Spleen (tissue), 11 donors: ENCODE measurements at regions not wholly inside any gene's neighbourhood (a gene's known extent, or its start where the extent isn't known, plus 50 kb on each side); places are given as distances from the start of the nearest gene placed in this dataset.

Source experiments
- DNase-seq: peaks from one replicate; pipeline ENCODE4 v3.0.0-alpha.2; 2020
- H3K27ac ChIP-seq, 8 donors: fragments of 200-600 bp; sonication (generic) in 7 of 8; 1 replicate in 4 of 8; 2 replicates in 4 of 8; pipeline versions ENCODE4 v1.5.0 to v1.8.0; 2016 to 2021; ENCODE audit warnings: inconsistent platforms in 4 of 8, mild to moderate bottlenecking in 4 of 8, moderate library complexity in 1 of 8
- H3K27me3 ChIP-seq, 7 donors: fragments of 200-600 bp; sonication (generic) in 6 of 7; replicated peaks in 1 of 7; 1 replicate in 4 of 7; 2 replicates in 3 of 7; pipeline versions ENCODE4 v1.5.0 to v1.8.0; 2016 to 2021; ENCODE audit warnings: inconsistent platforms in 3 of 7, mild to moderate bottlenecking in 1 of 7
- H3K36me3 ChIP-seq, 6 donors: fragments of 200-600 bp; sonication (generic) in 5 of 6; 1 replicate in 4 of 6; 2 replicates in 2 of 6; pipeline versions ENCODE4 v1.5.0 to v1.8.0; 2016 to 2021; ENCODE audit warnings: inconsistent platforms in 2 of 6
- H3K4me1 ChIP-seq, 6 donors: fragments of 200-600 bp; sonication (generic) in 5 of 6; 1 replicate in 3 of 6; 2 replicates in 3 of 6; pipeline versions ENCODE4 v1.5.0 to v1.8.0; 2016 to 2021; ENCODE audit warnings: inconsistent platforms in 3 of 6
- H3K4me3 ChIP-seq, 8 donors: fragments of 200-600 bp; sonication (generic) in 7 of 8; 1 replicate in 4 of 8; 2 replicates in 4 of 8; pipeline versions ENCODE4 v1.5.0 to v1.8.0; 2016 to 2021; ENCODE audit warnings: inconsistent platforms in 4 of 8, mild to moderate bottlenecking in 4 of 8, moderate library complexity in 2 of 8
- H3K9me3 ChIP-seq, 8 donors: fragments of 200-600 bp; sonication (generic) in 7 of 8; 1 replicate in 4 of 8; 2 replicates in 4 of 8; pipeline versions ENCODE4 v1.5.0 to v1.8.0; 2016 to 2021; ENCODE audit warnings: inconsistent platforms in 4 of 8
- CTCF ChIP-seq, 11 experiments: fragments of 200-600 bp in 7 of 11; fragments of 450-650 bp in 4 of 11; sonication (generic) in 4 of 11; IDR thresholded peaks in 8 of 11; conservative IDR thresholded peaks in 3 of 11; 1 replicate in 7 of 11; 2 replicates in 4 of 11; pipeline versions ENCODE4 v1.4.0 to v1.8.0; 2016 to 2021; ENCODE audit warnings: antibody characterized with exemption in 11 of 11, inconsistent platforms in 4 of 11, mild to moderate bottlenecking in 1 of 11
- POLR2A ChIP-seq, 3 donors: fragments of 450-650 bp; IDR thresholded peaks; one replicate each; pipeline ENCODE4 v1.5.1; 2017; ENCODE audit warnings: antibody characterized with exemption in 3 of 3, mild to moderate bottlenecking in 1 of 3
- POLR2AphosphoS5 ChIP-seq, 3 donors: sonication (generic); formaldehyde crosslinking; IDR thresholded peaks; one replicate each; pipeline ENCODE4 v1.5.1; 2017; ENCODE audit warnings: antibody characterized with exemption in 3 of 3
- WGBS, 5 donors: extraction: QIAGEN DNeasy Blood & Tissue Kit in 3 of 5; methylation state at CpG; one replicate each; pipeline versions ENCODE4 v1.1.5 to v1.1.7; 2013 to 2018; 5-methylcytosine and 5-hydroxymethylcytosine counted together
- intact Hi-C: fragments of 100-400 bp; cut with DNase I; formaldehyde crosslinking; loops from one replicate; pipeline ENCODE4 v1.15.0; 2023; ENCODE audit warnings: low total_unique reads
- donor health status: healthy with polysubstance abuse.
- donor health status: DM: no; HTN: no; CAD: no; lungs with moderate emphysema.
- donor health status: DM: no; HTN: no; CAD: no.
- donor health status: Bipolar disorder and iron deficiency.
- donor health status: healthy.
- donor health status: DM: no; HTN: no; CAD: no.
- donor health status: DM: yes; HTN: yes; CAD: no.

- no peaks in the 10 kb centered on the region for H3K4me1 ChIP-seq
- H3K9me3 ChIP-seq: peaks cover 0 to 11% (median 2%) of the 10 kb centered on the region in 8 donors
- DNase-seq: no peak
- no peak overlapping the region for H3K4me3 ChIP-seq
- no peaks in the 10 kb centered on the region for H3K27me3 ChIP-seq
- no peak overlapping the region for H3K27ac ChIP-seq
- no peaks in the 10 kb centered on the region for H3K36me3 ChIP-seq
- TF ChIP-seq POLR2A (IDR thresholded peaks at IDR 0.05): no peak
- TF ChIP-seq CTCF (IDR thresholded peaks at IDR 0.05 in 8 of 11, conservative IDR thresholded peaks at IDR 0.05 in 3 of 11): no peak
- no peak for TF ChIP-seq POLR2AphosphoS5 (IDR thresholded peaks at IDR 0.05)
- intact Hi-C loops: no loop called here
- WGBS, 5 donors: 81 to 93% (median 88%) methylated on average over 2 of the region's 2 CpGs
These were observed 582.8 kb downstream of the ADCYAP1 start for GRCh38 chr18:1487457-1487856.

GRCh38 chr18:1488394-1488793, 583.7 kb downstream of the ADCYAP1 start:
- 80 to 95% (median 82%) methylated on average over 4 of the region's 4 CpGs for WGBS, 5 donors
- H3K36me3 ChIP-seq: no peaks in the 10 kb centered on the region
- no peak overlapping the region for H3K4me3 ChIP-seq
- H3K27me3 ChIP-seq: no peaks in the 10 kb centered on the region
- H3K27ac ChIP-seq: no peak overlapping the region
- H3K4me1 ChIP-seq: no peaks in the 10 kb centered on the region
- intact Hi-C loops: no loop called here
- peaks cover 0 to 11% (median 2%) of the 10 kb centered on the region in 8 donors for H3K9me3 ChIP-seq
- DNase-seq: no peak
- no peak for TF ChIP-seq CTCF (IDR thresholded peaks at IDR 0.05 in 8 of 11, conservative IDR thresholded peaks at IDR 0.05 in 3 of 11)

- no peak overlapping the region for H3K27ac ChIP-seq
- H3K27me3 ChIP-seq: no peaks in the 10 kb centered on the region
- H3K4me1 ChIP-seq: no peaks in the 10 kb centered on the region
- intact Hi-C loops: no loop called here
- no peak for DNase-seq
- TF ChIP-seq CTCF (IDR thresholded peaks at IDR 0.05 in 8 of 11, conservative IDR thresholded peaks at IDR 0.05 in 3 of 11) (no peak), POLR2A (IDR thresholded peaks at IDR 0.05) (no peak), POLR2AphosphoS5 (IDR thresholded peaks at IDR 0.05) (no peak)
- 76 to 100% (median 88%) methylated on average over 1 of the region's 1 CpG for WGBS, 5 donors
- H3K4me3 ChIP-seq: no peak overlapping the region
- H3K9me3 ChIP-seq: peaks cover 0 to 11% (median 2%) of the 10 kb centered on the region in 8 donors
- H3K36me3 ChIP-seq: no peaks in the 10 kb centered on the region
These were observed 584.3 kb downstream of the ADCYAP1 start for GRCh38 chr18:1488957-1489356.

- no peaks in the 10 kb centered on the region for H3K4me1 ChIP-seq
- no peak overlapping the region for H3K27ac ChIP-seq
- 89 to 97% (median 97%) methylated on average over 2 of the region's 2 CpGs for WGBS, 5 donors
- intact Hi-C loops: no loop called here
- no peak overlapping the region for H3K4me3 ChIP-seq
- no peak for DNase-seq
- no peaks in the 10 kb centered on the region for H3K27me3 ChIP-seq
- H3K9me3 ChIP-seq: peaks cover 0 to 31% (median 7%) of the 10 kb centered on the region in 8 donors
- TF ChIP-seq CTCF (IDR thresholded peaks at IDR 0.05 in 8 of 11, conservative IDR thresholded peaks at IDR 0.05 in 3 of 11): no peak
- no peaks in the 10 kb centered on the region for H3K36me3 ChIP-seq
These were observed 590.7 kb downstream of the ADCYAP1 start for GRCh38 chr18:1495387-1495786.
